ENCODE measurements at regions not wholly inside any gene's neighbourhood (a gene's known extent, or its start where the extent isn't known, plus 50 kb on each side); places are given as distances from the start of the nearest gene placed in this dataset.

DNA sequence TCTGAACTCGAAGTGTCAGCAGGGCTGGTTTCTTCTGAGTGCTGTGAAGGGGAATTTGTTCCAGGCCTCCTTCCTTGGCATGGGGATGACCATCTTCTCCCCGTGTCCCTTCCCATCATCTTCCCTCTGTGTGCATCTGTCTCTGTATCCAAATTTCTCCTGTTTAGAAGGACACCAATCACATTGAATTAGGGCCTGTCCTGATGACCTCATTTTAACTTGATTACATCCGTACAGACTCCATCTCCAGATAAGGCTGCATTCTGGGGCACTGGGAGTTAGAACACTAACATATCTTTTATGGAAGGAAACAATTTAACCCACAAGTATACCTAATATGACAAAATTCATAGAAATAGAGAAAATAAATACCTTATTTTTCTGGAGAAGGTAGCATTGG lies 76.8 kb upstream of the ANKRD1 start:
- TF ChIP-seq, protein P1, sequence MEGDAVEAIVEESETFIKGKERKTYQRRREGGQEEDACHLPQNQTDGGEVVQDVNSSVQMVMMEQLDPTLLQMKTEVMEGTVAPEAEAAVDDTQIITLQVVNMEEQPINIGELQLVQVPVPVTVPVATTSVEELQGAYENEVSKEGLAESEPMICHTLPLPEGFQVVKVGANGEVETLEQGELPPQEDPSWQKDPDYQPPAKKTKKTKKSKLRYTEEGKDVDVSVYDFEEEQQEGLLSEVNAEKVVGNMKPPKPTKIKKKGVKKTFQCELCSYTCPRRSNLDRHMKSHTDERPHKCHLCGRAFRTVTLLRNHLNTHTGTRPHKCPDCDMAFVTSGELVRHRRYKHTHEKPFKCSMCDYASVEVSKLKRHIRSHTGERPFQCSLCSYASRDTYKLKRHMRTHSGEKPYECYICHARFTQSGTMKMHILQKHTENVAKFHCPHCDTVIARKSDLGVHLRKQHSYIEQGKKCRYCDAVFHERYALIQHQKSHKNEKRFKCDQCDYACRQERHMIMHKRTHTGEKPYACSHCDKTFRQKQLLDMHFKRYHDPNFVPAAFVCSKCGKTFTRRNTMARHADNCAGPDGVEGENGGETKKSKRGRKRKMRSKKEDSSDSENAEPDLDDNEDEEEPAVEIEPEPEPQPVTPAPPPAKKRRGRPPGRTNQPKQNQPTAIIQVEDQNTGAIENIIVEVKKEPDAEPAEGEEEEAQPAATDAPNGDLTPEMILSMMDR (IDR thresholded peaks at IDR 0.05) = no peak
- TF ChIP-seq POLR2AphosphoS5 (IDR thresholded peaks at IDR 0.05) (no peak), EP300 (IDR thresholded peaks at IDR 0.05) (no peak), POLR2A (IDR thresholded peaks at IDR 0.05) (no peak)
